Panc1 (cell line): ENCODE measurements at regions not wholly inside any gene's neighbourhood (a gene's known extent, or its start where the extent isn't known, plus 50 kb on each side); places are given as distances from the start of the nearest gene placed in this dataset.
"Not testable (repeated sequence)": the region's sequence is repeated elsewhere in the genome, so short reads cannot be mapped to it uniquely, and the experiment has no call there.

Experiments used
- CTCF ChIP-seq: fragments of 450-650 bp; IDR thresholded peaks from 2 replicates; pipeline ENCODE4 v1.5.1; 2017; ENCODE audit warnings: mild to moderate bottlenecking
- POLR2AphosphoS5 ChIP-seq: IDR thresholded peaks from 2 replicates; pipeline ENCODE4 v1.6.1; 2012; ENCODE audit warnings: mild to moderate bottlenecking, low read depth, low read length, moderate library complexity
- REST ChIP-seq, 2 experiments: IDR thresholded peaks; 2 replicates each; pipeline ENCODE4 v1.6.1; 2011 to 2012; ENCODE audit warnings: low read depth in 2 of 2, control low read depth in 1 of 2, low read length in 1 of 2, mild to moderate bottlenecking in 1 of 2, moderate library complexity in 1 of 2; ENCODE audit not compliant: insufficient read depth in 1 of 2
- SIN3A ChIP-seq: IDR thresholded peaks from 2 replicates; pipeline ENCODE4 v1.6.1; 2012; ENCODE audit warnings: low read depth, mild to moderate bottlenecking, low read length, moderate library complexity, borderline replicate concordance; ENCODE audit not compliant: insufficient read depth
- TCF7L2 ChIP-seq: IDR thresholded peaks from 2 replicates; pipeline ENCODE4 v1.6.1; 2011; ENCODE audit warnings: mild to moderate bottlenecking, low read depth, low read length, inconsistent platforms

- TF ChIP-seq CTCF; REST (IDR thresholded peaks at IDR 0.05; ENCODE audit: insufficient read depth in 1 of 2, low read depth in 2 of 2, low read length in 1 of 2); POLR2AphosphoS5; SIN3A; TCF7L2: not testable (repeated sequence)
Observed at GRCh38 chr4:9685016-9685415, 96.4 kb upstream of the DRD5 start.
